ENCODE measurements at regions not wholly inside any gene's neighbourhood (a gene's known extent, or its start where the extent isn't known, plus 50 kb on each side); places are given as distances from the start of the nearest gene placed in this dataset.

- TF ChIP-seq TAF1 (IDR thresholded peaks at IDR 0.05; ENCODE audit: borderline replicate concordance, low read depth, low read length): no peak
- no peak for TF ChIP-seq MAX (IDR thresholded peaks at IDR 0.05; ENCODE audit: low read depth)
- no peak for TF ChIP-seq CTCF (IDR thresholded peaks at IDR 0.05)
- TF ChIP-seq IRF3 (IDR thresholded peaks at IDR 0.05; ENCODE audit: low read depth, low read length): no peak
- no peak for TF ChIP-seq RFX5 (IDR thresholded peaks at IDR 0.05; ENCODE audit: low read length)
- no peak for TF ChIP-seq EZH2phosphoT487 (IDR thresholded peaks at IDR 0.05; ENCODE audit: borderline replicate concordance, low read depth)
- TF ChIP-seq USF2 (IDR thresholded peaks at IDR 0.05; ENCODE audit: borderline replicate concordance, low read depth, low read length): no peak
- no peak for TF ChIP-seq CHD2 (IDR thresholded peaks at IDR 0.05; ENCODE audit: low read length, partially characterized antibody)
- no peak for TF ChIP-seq RCOR1 (IDR thresholded peaks at IDR 0.05; ENCODE audit: low read length)
- no peak for TF ChIP-seq EP300 (IDR thresholded peaks at IDR 0.05; ENCODE audit: borderline replicate concordance in 1 of 2, low read depth in 1 of 2, low read length in 1 of 2)
These were observed 682.0 kb downstream of the MTRR start for GRCh38 chr5:8550921-8551320.

All from SK-N-SH (cell line).